ENCODE measurements at regions not wholly inside any gene's neighbourhood (a gene's known extent, or its start where the extent isn't known, plus 50 kb on each side); places are given as distances from the start of the nearest gene placed in this dataset.

DNA sequence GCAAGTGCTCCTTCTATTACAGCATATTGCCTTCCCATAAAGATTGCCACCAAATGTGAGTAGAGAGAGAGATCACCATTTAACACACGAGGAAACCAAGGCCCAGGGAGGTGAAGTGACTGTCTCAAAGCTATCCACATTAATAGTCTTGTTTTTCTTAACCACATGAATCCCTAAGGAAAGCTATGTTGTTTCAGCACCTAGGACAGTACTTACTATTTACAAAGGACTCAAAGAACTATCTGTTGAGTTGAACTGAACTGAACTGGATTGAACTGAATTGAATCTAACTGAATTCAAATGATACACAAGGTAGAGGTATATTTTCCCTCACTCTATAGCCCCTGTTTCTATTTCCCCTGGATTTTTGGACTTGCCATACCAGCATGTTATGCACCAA lies 430.4 kb downstream of the CAAP1 start:
- POLR2A ChIA-PET = no interaction called here
- H3K27ac Mint-ChIP-seq = no peak overlapping the region
- Histone ChIP-seq H3K27ac (ENCODE audit: low read length) (no peak overlapping the region), H3K36me3 (ENCODE audit: control insufficient read depth in 2 of 2, extremely low read depth in 1 of 2, insufficient read depth in 1 of 2, low read length in 1 of 2) (no peaks in the 10 kb centered on the region), H3K4me1 (ENCODE audit: control insufficient read depth in 1 of 2, extremely low read depth in 1 of 2, insufficient read depth in 2 of 2, low read length in 2 of 2) (no peaks in the 10 kb centered on the region), H3K4me3 (ENCODE audit: control insufficient read depth in 1 of 2, extremely low read depth in 1 of 2, low read length in 1 of 2) (no peak overlapping the region), H3K9me3 (no peaks in the 10 kb centered on the region), H3K27me3 (replicated peaks in 1 of 2; ENCODE audit: control insufficient read depth in 2 of 2, extremely low read depth in 1 of 2, insufficient read depth in 2 of 2, low read length in 1 of 2) (no peaks in the 10 kb centered on the region)
- no peak for ATAC-seq (replicated peaks in 1 of 4)
- H3K27me3 Mint-ChIP-seq = no peaks in the 10 kb centered on the region
- peaks cover 5 to 10% (median 7%) of the 10 kb centered on the region in 3 donors for H3K9me3 Mint-ChIP-seq
- H3K36me3 Mint-ChIP-seq = no peaks in the 10 kb centered on the region
- H3K4me3 Mint-ChIP-seq = no peak overlapping the region
- no peaks in the 10 kb centered on the region for H3K4me1 Mint-ChIP-seq
- no CpG with 5 or more reads among the region's 1 CpG for WGBS (ENCODE audit: insufficient coverage)
- CTCF ChIA-PET = no interaction called here
- DNase-seq = no peak

DNA sequence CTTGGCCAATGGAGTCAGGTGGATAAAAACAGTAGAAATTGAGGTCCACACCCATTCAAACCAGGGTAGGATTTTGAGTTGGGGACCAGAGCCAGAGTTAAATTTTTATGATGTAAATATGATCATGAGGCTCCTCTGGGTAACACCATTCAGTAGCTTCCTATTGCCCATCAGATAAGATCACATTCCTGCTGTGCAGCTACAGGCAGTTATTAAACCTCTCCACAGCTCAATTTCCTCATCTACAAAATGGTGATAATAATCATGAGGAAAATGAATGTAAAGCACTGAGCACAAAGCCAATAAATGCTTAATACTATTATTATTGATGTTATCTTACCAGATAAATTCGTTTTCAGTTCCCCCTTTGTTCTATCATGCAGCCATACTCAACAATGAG lies 432.0 kb downstream of the CAAP1 start:
- no peak for ATAC-seq (replicated peaks in 1 of 4)
- Mint-ChIP-seq H3K4me3 (no peak overlapping the region), H3K9me3 (peaks cover 0 to 3% (median 2%) of the 10 kb centered on the region in 3 donors), H3K4me1 (no peaks in the 10 kb centered on the region), H3K36me3 (no peaks in the 10 kb centered on the region), H3K27ac (no peak overlapping the region), H3K27me3 (no peaks in the 10 kb centered on the region)
- H3K36me3 ChIP-seq (ENCODE audit: control insufficient read depth in 2 of 2, extremely low read depth in 1 of 2, insufficient read depth in 1 of 2, low read length in 1 of 2) = no peaks in the 10 kb centered on the region
- no peaks in the 10 kb centered on the region for H3K9me3 ChIP-seq
- H3K4me1 ChIP-seq (ENCODE audit: control insufficient read depth in 1 of 2, extremely low read depth in 1 of 2, insufficient read depth in 2 of 2, low read length in 2 of 2) = no peaks in the 10 kb centered on the region
- H3K4me3 ChIP-seq (ENCODE audit: control insufficient read depth in 1 of 2, extremely low read depth in 1 of 2, low read length in 1 of 2) = no peak overlapping the region
- no CpG with 5 or more reads among the region's 1 CpG for WGBS (ENCODE audit: insufficient coverage)
- DNase-seq = no peak
- no peak overlapping the region for H3K27ac ChIP-seq (ENCODE audit: low read length)
- no peaks in the 10 kb centered on the region for H3K27me3 ChIP-seq (replicated peaks in 1 of 2; ENCODE audit: control insufficient read depth in 2 of 2, extremely low read depth in 1 of 2, insufficient read depth in 2 of 2, low read length in 1 of 2)
- CTCF ChIA-PET = interaction anchor here in 1 of 2 donors (0.5 kb wide), 1 partner anchor 27 kb away, joined by 3 read pairs; no protein-coding TSS in a partner anchor
- POLR2A ChIA-PET = no interaction called here

DNA sequence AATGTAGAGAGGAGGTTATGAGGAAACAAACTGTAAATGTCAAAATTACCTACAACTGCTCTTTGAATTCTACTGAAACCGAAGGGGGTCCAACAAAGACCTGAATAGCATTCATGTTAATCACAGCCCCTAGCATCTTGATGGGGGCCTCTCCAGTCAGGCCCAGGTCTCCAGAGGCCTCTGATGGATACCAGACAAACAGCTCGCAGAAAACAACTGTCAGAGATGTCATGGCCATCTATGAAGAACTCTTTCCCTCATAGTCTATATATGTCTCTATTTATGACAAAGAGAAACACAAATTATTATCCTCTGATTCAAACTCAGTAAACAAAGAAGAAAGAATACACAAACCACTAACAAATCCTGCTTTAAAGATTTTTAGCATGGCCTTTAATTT lies 432.6 kb downstream of the CAAP1 start:
- CTCF ChIA-PET = no interaction called here
- Histone ChIP-seq H3K36me3 (ENCODE audit: control insufficient read depth in 2 of 2, extremely low read depth in 1 of 2, insufficient read depth in 1 of 2, low read length in 1 of 2) (no peaks in the 10 kb centered on the region), H3K4me3 (ENCODE audit: control insufficient read depth in 1 of 2, extremely low read depth in 1 of 2, low read length in 1 of 2) (no peak overlapping the region), H3K27me3 (replicated peaks in 1 of 2; ENCODE audit: control insufficient read depth in 2 of 2, extremely low read depth in 1 of 2, insufficient read depth in 2 of 2, low read length in 1 of 2) (no peaks in the 10 kb centered on the region), H3K4me1 (ENCODE audit: control insufficient read depth in 1 of 2, extremely low read depth in 1 of 2, insufficient read depth in 2 of 2, low read length in 2 of 2) (no peaks in the 10 kb centered on the region), H3K27ac (ENCODE audit: low read length) (no peak overlapping the region), H3K9me3 (no peaks in the 10 kb centered on the region)
- peaks cover 0 to 3% (median 2%) of the 10 kb centered on the region in 3 donors for H3K9me3 Mint-ChIP-seq
- no peak for ATAC-seq (replicated peaks in 1 of 4)
- H3K27ac Mint-ChIP-seq = no peak overlapping the region
- no peak overlapping the region for H3K4me3 Mint-ChIP-seq
- DNase-seq = no peak
- WGBS (ENCODE audit: insufficient coverage) = 60% methylated on average over 1 of the region's 2 CpGs
- POLR2A ChIA-PET = no interaction called here
- H3K27me3 Mint-ChIP-seq = no peaks in the 10 kb centered on the region
- no peaks in the 10 kb centered on the region for H3K4me1 Mint-ChIP-seq
- no peaks in the 10 kb centered on the region for H3K36me3 Mint-ChIP-seq

DNA sequence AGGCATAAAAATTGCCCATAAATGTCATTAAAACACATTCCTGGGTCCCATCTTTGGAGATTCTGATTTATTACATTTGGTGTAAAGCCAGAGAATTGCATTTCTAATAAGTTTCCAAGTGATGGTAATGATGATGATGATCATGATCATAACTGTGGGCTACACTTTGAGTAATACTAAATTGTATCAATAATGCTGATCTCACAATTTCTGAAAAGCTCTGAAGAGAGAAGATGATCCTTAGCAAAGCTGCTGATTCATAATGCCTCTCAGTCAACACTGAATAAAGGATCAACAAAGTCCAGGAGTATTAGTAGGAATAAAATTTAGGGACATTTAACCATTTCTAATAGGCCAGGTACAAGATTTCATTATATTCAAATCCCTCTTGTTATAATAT lies 434.5 kb downstream of the CAAP1 start:
- no peak for ATAC-seq (replicated peaks in 1 of 4)
- H3K4me3 Mint-ChIP-seq = no peak overlapping the region
- no peak for DNase-seq
- Histone ChIP-seq H3K4me1 (ENCODE audit: control insufficient read depth in 1 of 2, extremely low read depth in 1 of 2, insufficient read depth in 2 of 2, low read length in 2 of 2) (no peaks in the 10 kb centered on the region), H3K4me3 (ENCODE audit: control insufficient read depth in 1 of 2, extremely low read depth in 1 of 2, low read length in 1 of 2) (no peak overlapping the region), H3K27me3 (replicated peaks in 1 of 2; ENCODE audit: control insufficient read depth in 2 of 2, extremely low read depth in 1 of 2, insufficient read depth in 2 of 2, low read length in 1 of 2) (no peaks in the 10 kb centered on the region), H3K36me3 (ENCODE audit: control insufficient read depth in 2 of 2, extremely low read depth in 1 of 2, insufficient read depth in 1 of 2, low read length in 1 of 2) (no peaks in the 10 kb centered on the region), H3K27ac (ENCODE audit: low read length) (no peak overlapping the region), H3K9me3 (no peaks in the 10 kb centered on the region)
- ChIA-PET CTCF (no interaction called here), POLR2A (no interaction called here)
- no peak overlapping the region for H3K27ac Mint-ChIP-seq
- H3K4me1 Mint-ChIP-seq = no peaks in the 10 kb centered on the region
- peaks cover 0 to 8% (median 2%) of the 10 kb centered on the region in 3 donors for H3K9me3 Mint-ChIP-seq
- H3K27me3 Mint-ChIP-seq = no peaks in the 10 kb centered on the region
- no peaks in the 10 kb centered on the region for H3K36me3 Mint-ChIP-seq

DNA sequence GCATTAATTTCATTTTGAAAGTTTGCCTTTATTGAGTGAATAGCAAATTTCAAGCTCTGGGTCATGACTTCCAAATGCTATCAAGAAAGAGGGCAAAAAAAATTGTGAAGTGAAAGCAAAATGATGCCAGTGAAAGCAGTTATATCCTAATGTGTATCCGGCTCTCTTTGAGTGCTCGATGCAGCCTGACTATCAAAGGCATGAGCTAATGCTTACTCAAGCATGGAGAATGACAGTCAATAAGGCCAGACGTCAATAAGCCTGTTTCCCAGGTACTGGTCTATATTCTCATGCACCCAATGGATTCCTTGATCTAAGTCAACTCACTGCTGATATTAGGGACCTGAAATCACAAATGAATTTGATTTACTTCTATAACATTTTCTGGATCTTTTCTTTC lies 435.5 kb downstream of the CAAP1 start:
- Mint-ChIP-seq H3K27me3 (no peaks in the 10 kb centered on the region), H3K4me3 (no peak overlapping the region), H3K36me3 (no peaks in the 10 kb centered on the region), H3K9me3 (peaks cover 0 to 13% (median 0%) of the 10 kb centered on the region in 3 donors), H3K27ac (no peak overlapping the region), H3K4me1 (no peaks in the 10 kb centered on the region)
- Histone ChIP-seq H3K36me3 (ENCODE audit: control insufficient read depth in 2 of 2, extremely low read depth in 1 of 2, insufficient read depth in 1 of 2, low read length in 1 of 2) (no peaks in the 10 kb centered on the region), H3K4me1 (ENCODE audit: control insufficient read depth in 1 of 2, extremely low read depth in 1 of 2, insufficient read depth in 2 of 2, low read length in 2 of 2) (no peaks in the 10 kb centered on the region), H3K9me3 (no peaks in the 10 kb centered on the region), H3K27me3 (replicated peaks in 1 of 2; ENCODE audit: control insufficient read depth in 2 of 2, extremely low read depth in 1 of 2, insufficient read depth in 2 of 2, low read length in 1 of 2) (no peaks in the 10 kb centered on the region), H3K4me3 (ENCODE audit: control insufficient read depth in 1 of 2, extremely low read depth in 1 of 2, low read length in 1 of 2) (no peak overlapping the region), H3K27ac (ENCODE audit: low read length) (no peak overlapping the region)
- CTCF ChIA-PET = no interaction called here
- DNase-seq (no peak), ATAC-seq (replicated peaks in 1 of 4) (no peak)
- 93% methylated on average over 3 of the region's 3 CpGs for WGBS (ENCODE audit: insufficient coverage)
- POLR2A ChIA-PET = no interaction called here

DNA sequence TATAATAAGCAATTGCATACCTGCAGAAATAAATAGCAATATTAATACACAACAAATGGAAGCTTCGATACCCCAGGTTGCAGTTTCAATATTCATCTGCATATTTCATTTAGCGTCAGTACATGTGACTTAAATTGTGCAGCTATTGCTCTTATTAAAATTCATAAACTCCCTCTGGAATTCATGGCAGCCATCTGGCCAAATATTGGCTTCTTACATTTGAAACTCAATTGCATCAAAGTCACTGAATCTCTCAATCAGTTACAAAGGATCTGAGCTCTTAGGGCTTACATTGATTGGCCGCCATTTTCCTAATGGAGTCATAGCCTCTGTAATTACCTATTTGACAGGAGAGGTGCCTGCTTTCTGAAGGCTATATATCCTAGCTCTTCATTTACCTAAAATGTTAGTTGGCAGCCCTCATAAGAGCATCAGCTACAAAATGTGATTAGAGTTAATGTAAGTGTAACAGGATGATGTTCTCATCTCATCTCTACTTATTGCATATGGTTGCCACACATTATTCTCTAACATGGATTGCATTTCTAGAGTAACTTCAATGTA lies 453.5 kb downstream of the CAAP1 start:
- H3K36me3 Mint-ChIP-seq = no peaks in the 10 kb centered on the region
- Histone ChIP-seq H3K27ac (ENCODE audit: low read length) (no peak overlapping the region), H3K36me3 (ENCODE audit: control insufficient read depth in 2 of 2, extremely low read depth in 1 of 2, insufficient read depth in 1 of 2, low read length in 1 of 2) (no peaks in the 10 kb centered on the region), H3K4me3 (ENCODE audit: control insufficient read depth in 1 of 2, extremely low read depth in 1 of 2, low read length in 1 of 2) (no peak overlapping the region), H3K9me3 (no peaks in the 10 kb centered on the region), H3K4me1 (ENCODE audit: control insufficient read depth in 1 of 2, extremely low read depth in 1 of 2, insufficient read depth in 2 of 2, low read length in 2 of 2) (no peaks in the 10 kb centered on the region), H3K27me3 (replicated peaks in 1 of 2; ENCODE audit: control insufficient read depth in 2 of 2, extremely low read depth in 1 of 2, insufficient read depth in 2 of 2, low read length in 1 of 2) (no peaks in the 10 kb centered on the region)
- H3K4me3 Mint-ChIP-seq = no peak overlapping the region
- ATAC-seq (replicated peaks in 1 of 4) (no peak), DNase-seq (no peak)
- WGBS (ENCODE audit: insufficient coverage) = 92% methylated on average over 2 of the region's 3 CpGs
- POLR2A ChIA-PET = no interaction called here
- peaks cover 8 to 21% (median 9%) of the 10 kb centered on the region in 3 donors for H3K9me3 Mint-ChIP-seq
- H3K4me1 Mint-ChIP-seq = no peaks in the 10 kb centered on the region
- CTCF ChIA-PET = no interaction called here
- no peaks in the 10 kb centered on the region for H3K27me3 Mint-ChIP-seq
- H3K27ac Mint-ChIP-seq = no peak overlapping the region

DNA sequence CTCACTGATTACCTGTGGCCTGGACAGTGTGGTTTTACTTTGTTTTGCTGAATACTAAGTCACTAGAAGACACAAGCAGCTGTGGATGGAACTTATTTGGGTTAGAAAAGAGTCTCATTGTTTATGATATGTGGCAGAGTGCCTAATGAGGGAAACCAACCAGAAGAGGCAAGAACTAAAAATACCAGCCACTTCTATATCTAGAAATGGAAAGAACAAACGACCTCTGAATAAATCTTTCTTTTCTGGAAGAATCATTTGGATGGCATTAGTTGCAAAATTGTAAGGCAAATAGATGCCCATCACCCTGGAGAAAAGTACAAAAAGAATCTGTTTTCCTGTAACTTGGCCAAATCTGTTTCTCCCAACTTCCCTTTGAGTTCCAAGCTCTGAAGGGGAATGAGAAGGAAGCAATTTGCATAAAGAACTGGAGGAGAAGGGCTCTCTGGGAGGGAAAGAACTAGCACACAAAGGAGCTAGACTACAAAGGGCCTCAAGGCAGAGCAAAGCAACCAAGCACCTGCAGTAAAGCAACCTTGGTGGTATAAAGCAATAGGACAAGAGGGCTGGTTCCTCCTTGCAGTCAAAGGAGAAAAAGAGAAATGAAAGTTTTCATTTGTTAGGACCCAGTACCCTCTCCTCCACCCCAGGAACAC lies 455.4 kb downstream of the CAAP1 start:
- Histone ChIP-seq H3K9me3 (no peaks in the 10 kb centered on the region), H3K4me3 (ENCODE audit: control insufficient read depth in 1 of 2, extremely low read depth in 1 of 2, low read length in 1 of 2) (no peak overlapping the region), H3K4me1 (ENCODE audit: control insufficient read depth in 1 of 2, extremely low read depth in 1 of 2, insufficient read depth in 2 of 2, low read length in 2 of 2) (no peaks in the 10 kb centered on the region), H3K27ac (ENCODE audit: low read length) (no peak overlapping the region), H3K27me3 (replicated peaks in 1 of 2; ENCODE audit: control insufficient read depth in 2 of 2, extremely low read depth in 1 of 2, insufficient read depth in 2 of 2, low read length in 1 of 2) (no peaks in the 10 kb centered on the region), H3K36me3 (ENCODE audit: control insufficient read depth in 2 of 2, extremely low read depth in 1 of 2, insufficient read depth in 1 of 2, low read length in 1 of 2) (no peaks in the 10 kb centered on the region)
- Mint-ChIP-seq H3K36me3 (no peaks in the 10 kb centered on the region), H3K27me3 (no peaks in the 10 kb centered on the region), H3K4me3 (no peak overlapping the region), H3K9me3 (peaks cover 6 to 16% (median 8%) of the 10 kb centered on the region in 3 donors), H3K4me1 (no peaks in the 10 kb centered on the region), H3K27ac (no peak overlapping the region)
- WGBS (ENCODE audit: insufficient coverage) = no CpG with 5 or more reads among the region's 1 CpG
- ATAC-seq (replicated peaks in 1 of 4) (no peak), DNase-seq (no peak)
- ChIA-PET CTCF (no interaction called here), POLR2A (no interaction called here)
